PC-9 (cell line): ENCODE measurements at regions not wholly inside any gene's neighbourhood (a gene's known extent, or its start where the extent isn't known, plus 50 kb on each side); places are given as distances from the start of the nearest gene placed in this dataset.

Source experiments
- CTCF ChIP-seq: fragments of 200-600 bp; sonication (generic); conservative IDR thresholded peaks from 2 replicates; pipeline ENCODE4 v1.6.1; 2017; ENCODE audit warnings: mixed run types, antibody characterized with exemption, mild to moderate bottlenecking, moderate library complexity
- EZH2 ChIP-seq: fragments of 200-600 bp; sonication (generic); IDR thresholded peaks from 2 replicates; pipeline ENCODE4 v1.8.0; 2017; ENCODE audit warnings: antibody characterized with exemption, low read depth

- TF ChIP-seq CTCF (no peak), EZH2 (no peak)
These were observed 265.4 kb upstream of the HDAC4 start for GRCh38 chr2:239666053-239666854.
